HEK293T (cell line): ENCODE measurements at regions not wholly inside any gene's neighbourhood (a gene's known extent, or its start where the extent isn't known, plus 50 kb on each side); places are given as distances from the start of the nearest gene placed in this dataset.

Experiments used
- FOXM1 ChIP-seq: fragments of 450-650 bp; IDR thresholded peaks from 2 replicates; pipeline ENCODE4 v1.6.1; 2017; ENCODE audit warnings: mild to moderate bottlenecking, borderline replicate concordance
- ZNF384 ChIP-seq: fragments of 450-650 bp; IDR thresholded peaks from 2 replicates; pipeline ENCODE4 v1.6.1; 2016

DNA sequence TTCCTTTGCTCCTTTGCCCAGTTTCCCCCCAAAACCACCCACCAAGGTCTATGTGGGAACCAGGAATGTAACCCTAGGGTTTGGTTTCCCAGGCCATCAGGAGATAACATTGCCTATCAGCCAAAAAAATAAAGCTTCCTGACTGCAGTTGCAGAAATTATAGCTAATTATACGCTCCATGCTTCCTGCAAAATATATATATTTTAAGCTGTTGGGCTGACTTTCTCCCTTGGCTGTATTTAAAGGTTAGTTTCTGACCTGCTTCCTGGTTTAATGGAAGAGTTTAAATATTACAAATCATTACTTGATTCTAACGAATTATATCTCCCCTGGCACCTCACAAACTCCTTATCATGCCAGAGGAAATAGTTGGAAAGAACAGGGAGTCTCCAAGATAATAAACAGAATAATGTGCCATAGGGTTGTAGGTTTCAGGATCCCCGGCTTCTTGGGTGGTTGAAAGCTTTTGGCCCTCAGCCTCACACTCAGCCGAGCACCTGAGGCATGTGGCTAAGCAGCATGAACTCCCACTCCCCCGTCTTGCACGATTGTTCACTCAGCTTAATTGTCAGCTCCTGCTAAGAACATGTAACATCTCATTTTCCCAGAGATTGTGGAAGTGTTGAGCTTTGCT, 79.9 kb downstream of the FZD1 start:
- TF ChIP-seq ZNF384 = no peak
- TF ChIP-seq FOXM1 = no peak
